Dermis blood vessel endothelial cell (primary cell): ENCODE measurements at regions not wholly inside any gene's neighbourhood (a gene's known extent, or its start where the extent isn't known, plus 50 kb on each side); places are given as distances from the start of the nearest gene placed in this dataset.
"Not testable (repeated sequence)": the region's sequence is repeated elsewhere in the genome, so short reads cannot be mapped to it uniquely, and the experiment has no call there.

Experiments used
- DNase-seq: peaks from one replicate; pipeline ENCODE4 v3.0.0; 2010

DNA sequence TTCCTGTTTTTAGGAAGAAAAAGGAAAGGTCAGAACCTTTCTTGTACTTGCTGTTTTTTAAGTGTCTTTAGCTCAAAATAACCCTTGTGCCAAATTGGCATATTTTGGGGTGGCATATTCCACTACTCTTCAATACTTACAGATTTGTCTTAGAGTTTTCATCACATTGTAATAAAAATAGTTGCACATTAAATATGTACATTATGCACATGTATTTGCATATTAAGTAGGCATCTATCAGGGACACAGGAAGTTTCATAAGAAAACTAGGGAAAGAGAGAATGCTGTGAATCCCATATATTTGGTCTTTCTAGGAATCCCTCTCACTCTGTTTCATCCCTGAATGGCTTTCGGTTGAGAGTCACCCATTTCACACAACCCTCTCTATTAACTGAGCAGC, 139.6 kb downstream of the LARP7 start:
- no peak for DNase-seq

DNA sequence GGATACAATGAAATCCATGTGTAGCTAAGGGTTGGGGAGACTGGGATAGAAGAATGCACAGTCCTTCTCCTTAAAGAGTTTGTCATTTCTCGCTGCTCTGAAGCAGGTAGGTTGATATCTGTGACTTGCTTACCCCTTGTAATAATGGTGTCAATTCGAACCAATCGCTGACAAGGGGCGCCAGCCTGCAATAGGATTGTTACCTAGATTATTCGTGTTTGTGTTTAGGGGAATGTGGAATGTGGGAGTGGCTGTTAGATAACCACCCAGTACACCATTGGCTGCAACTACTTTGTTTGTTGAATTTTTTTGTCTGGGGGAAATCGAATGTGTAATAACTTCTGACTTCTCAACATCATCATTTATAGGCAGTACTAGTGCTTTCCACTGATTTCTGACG, 141.6 kb downstream of the LARP7 start:
- no peak for DNase-seq

DNA sequence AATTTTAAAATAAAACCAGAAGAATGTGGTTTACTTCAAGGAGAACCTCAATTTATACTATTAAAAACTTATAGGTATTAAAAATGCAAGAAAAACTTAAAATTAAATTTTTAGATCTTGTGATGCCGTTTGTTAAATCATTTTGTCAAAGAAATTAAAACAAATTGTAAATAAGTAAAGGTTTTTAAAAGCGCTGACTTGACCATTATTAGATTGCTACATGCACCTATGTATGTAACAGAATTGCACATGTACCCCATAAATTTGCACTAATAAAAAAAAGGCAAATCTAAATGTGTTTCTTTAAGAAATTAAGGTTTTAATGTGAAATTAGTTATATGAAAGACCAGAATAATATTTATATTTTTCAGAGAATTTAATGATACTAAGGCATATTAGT, 156.1 kb downstream of the LARP7 start:
- DNase-seq: no peak

DNA sequence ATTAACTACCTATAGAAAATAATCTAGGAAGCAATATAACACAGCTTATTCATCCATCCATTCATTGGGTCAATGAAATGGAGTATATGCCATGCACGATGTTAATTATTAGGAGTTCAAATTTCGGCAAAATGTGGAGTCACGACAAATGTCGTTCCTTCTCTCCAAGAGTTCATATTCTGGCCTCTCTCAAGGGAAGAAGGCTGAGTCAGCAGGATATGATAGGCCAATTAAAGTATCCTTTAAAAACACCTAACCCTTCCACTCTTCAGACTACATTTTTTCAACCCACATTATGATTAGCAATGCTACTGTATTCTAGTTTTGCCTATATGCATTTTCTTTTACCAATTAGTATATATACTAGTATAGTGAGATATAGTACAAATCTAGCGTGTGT, 163.1 kb downstream of the LARP7 start:
- DNase-seq: no peak

DNA sequence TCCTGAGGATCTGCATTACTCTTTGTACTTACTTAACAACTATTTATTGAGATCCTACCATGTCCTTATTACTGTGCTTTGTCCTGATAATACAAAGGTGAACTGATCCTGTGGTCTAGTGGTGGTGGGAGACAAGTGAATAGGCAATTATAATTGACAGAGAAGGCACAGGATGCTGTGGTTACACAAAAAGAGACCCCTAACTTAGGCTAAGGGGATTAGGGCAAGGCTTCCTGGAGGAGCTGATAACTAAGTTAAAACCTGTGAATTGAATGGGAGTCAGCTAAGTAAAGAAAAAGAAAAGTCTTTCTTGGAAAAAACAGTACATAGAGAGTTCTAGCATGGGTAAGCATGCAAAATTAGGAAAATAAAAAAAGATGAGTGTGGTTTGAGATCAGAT, 164.4 kb downstream of the LARP7 start:
- no peak for DNase-seq

DNA sequence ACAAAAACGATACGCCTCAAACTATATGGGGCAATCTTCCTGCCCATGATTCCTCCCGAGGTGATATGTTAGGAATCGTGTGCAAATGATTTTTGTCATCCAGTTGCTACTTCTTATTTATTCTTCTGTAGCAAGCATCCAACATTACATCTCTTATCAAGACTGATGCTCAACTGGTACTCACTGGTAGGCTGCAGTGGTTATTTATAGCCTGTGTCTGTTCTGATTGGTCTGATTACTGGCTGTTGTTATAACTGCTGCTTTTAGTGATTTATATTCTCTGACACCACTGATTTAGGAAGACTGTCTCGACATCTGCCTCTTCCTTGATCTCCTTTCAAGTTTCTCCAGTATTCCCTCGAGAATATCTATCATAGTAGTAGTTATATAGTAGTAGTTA, 165.8 kb downstream of the LARP7 start:
- DNase-seq: no peak

DNA sequence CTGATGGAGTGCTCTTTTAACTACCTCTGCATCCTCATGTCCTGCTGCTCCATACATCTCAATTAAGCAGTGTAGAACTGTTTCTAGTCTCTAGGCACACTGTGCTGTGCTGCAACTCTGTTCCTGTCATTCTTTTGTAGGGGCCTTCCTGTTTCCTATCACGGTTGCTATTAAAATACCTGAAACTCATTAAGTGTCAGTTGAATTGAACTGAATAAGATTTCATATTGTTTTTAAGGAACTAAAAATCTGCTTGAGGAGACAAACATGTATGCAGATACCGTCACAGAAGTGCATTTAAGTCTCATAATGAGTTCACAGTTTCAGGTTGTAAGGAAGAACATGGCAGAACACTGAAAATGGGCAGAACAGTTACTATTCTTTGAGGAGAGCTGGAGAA, 170.1 kb downstream of the LARP7 start:
- no peak for DNase-seq

DNA sequence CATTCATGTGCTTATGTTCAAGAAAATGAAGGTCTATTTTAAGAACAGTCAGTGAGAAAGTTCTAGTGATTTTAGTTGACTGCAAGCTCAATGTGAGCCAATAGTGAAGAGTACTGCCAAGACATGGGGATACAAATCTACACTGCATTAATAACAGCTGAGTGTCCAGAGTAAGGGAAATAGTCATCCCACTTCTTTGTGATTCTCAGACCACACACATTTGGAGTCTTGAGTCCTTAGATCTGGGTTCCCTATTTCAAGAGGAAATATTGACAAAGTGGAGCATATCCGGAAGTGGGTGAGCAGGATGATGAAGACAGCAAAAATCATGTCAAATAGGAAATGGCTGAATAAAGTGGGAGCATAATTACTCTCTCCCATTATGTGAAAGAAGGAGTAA, 171.1 kb downstream of the LARP7 start:
- DNase-seq: no peak

DNA sequence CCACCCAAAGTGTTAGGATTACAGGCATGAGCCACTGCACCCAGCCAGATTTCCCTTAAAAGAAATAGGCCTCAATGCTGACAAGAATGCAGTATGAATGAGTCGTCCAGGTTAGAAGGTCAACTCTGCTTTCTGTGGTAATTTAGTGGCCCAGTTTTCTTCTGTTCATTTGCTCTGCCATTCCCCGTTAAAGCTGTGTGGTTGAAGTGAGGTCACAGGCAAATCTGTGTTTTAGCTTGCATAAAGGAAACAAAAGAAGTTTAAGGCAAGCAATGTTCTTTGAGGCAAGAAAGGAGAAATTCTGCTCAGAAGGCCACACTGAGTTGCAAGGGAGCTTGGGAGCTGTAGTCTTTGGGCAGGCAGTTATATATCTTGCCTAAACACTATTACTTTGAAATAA, 176.8 kb downstream of the LARP7 start:
- no peak for DNase-seq

DNA sequence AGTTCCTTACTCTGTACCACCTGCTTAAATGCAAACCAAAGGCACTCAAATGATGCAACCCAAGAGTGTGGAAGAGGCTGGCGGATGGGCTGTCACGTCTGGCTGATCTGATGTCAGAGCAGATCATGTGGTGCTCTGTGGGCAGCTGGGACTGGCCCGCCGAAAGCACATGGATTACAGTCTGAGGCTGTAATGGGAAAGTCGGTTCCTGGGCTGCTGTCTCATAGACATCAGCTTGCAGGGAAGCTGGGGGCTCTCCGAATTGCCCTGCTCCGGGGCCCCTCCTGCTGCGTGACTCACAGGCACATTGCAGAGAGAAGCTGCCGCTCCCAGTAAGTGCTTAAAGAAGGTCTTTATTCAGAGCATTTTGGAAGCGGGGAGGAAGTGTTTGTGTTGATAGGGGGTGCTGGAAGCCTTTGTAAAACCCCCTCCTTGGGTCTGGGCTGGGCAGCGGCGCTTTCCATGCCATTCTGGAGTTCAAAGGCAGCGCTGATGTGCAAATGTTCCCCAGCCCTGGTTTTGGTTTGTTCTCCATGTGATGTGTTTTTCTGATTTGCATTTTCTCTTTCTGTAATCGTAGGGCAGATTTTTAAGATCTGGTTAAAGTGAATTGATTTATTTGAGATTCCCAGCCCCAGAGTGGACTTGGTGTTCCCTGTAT, 181.1 kb downstream of the LARP7 start:
- DNase-seq: peak; percentile 22

DNA sequence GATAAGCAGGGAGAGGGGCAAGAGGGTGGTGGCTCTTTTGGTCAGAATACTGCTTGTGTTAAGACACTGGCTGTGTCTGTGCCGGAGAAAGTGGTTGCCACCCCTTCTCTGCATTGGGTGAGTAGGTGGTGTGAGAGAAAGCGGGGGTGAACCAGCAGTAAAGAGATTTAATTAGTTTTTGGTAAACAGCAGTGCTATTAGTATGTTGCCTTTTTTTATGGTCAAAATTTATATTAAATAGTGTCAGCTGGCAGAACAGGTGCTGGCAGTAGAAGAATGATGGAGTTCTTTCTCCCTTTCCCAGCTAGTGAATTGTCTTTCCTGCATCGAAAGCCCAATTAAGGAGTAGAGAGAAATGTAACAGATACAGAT, 181.6 kb downstream of the LARP7 start:
- DNase-seq: no peak

DNA sequence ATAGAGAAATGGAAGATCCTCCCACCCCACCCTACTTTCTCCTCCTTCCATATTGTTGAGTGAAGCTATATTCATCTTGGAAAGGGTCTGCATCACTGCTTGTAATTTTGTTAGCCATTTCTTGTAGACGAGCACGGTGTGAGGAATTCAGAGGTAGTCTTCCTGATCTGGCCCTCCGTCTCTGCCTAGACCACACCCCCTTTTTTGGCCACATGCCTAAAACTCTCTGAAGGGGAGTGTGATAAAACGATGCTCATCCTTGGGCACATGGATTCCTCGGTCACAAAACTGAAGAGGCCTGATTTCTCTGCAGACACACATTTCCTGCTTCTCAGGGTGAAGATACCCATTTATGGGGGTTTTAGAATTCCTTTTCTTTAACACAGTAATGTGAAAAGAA, 182.8 kb downstream of the LARP7 start:
- DNase-seq: no peak

DNA sequence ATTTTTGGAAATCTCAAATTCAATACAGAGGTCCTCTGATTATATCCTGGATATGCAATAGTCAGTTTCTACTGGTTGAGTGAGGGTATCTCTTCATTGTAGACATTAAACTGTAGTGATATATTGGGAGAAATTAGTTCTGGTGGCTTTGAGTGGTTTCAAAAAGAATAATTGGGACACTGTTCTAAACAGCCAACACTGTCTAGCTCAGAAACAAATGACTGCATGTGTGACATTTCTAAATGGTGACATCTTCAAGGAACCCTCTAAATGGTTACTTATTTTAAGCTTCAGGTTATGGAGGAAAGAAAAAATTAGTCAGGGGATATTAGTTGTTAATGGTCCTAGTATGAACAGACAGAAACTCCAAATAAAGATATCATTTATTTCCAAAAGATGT, 186.2 kb downstream of the LARP7 start:
- DNase-seq: no peak

DNA sequence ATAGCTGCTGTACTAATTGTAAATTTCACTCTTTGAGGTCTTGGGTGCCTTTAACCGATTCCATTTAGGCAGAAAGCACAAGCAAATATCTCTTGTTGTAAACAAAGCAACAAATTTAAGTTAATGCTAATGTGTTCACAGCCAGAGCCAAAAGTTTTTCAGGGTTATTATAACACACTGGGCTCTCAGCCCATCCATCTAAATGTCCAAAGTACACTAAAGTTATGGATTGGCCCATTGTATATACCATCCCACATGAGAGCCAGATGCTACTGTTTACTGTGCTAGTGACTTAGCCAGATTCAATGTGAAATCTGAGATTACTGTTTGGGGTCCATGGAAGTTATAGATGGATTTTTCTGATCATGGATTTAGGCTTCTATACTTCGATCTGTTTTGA, 186.7 kb downstream of the LARP7 start:
- no peak for DNase-seq

DNA sequence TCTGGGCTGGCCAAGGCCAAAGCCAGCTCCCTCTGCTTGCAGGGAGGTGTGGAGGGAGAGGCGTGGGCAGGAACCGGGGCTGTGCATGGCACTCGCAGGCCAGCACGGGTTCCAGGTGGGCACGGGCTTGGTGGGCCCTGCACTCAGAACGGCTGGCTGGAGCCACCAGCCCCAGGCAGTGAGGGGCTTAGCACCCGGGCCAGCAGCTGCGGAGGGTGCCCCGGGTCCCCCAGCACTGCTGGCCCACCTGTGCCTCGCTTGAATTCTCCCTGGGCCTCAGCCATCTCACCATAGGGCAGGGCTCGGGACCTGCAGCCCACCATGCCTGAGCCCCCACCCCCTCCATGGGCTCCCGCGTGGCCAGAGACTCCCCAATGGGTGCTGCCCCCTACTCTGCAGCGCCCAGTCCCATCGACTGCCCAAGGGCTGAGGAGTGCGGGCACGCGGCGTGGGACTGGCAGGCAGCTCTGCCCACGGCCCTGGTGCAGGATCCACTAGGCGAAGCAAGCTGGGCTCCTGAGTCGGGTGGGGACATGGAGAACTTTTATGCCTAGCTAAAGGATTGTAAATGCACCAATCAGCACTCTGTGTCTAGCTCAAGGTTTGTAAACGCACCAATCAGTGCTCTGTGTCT, 193.9 kb downstream of the LARP7 start:
- no peak for DNase-seq

DNA sequence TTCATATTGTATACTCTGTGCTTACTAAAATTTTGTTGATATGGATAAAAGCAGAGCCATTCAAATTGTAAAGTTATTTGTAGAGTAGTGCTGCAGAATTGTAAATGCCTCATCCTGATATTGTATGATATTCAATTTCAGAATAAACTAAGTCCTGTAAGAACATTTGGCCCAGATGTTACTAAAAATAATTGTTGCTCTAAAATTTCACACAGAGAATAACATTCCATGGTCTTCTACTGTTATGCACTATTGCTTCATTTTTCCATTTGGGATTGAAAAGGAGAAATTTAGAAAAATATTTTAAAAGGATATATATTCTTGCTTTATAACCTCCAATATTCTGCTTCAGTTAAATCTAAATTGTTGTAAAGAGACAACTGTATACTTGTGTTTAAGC, 195.6 kb downstream of the LARP7 start:
- no peak for DNase-seq

DNA sequence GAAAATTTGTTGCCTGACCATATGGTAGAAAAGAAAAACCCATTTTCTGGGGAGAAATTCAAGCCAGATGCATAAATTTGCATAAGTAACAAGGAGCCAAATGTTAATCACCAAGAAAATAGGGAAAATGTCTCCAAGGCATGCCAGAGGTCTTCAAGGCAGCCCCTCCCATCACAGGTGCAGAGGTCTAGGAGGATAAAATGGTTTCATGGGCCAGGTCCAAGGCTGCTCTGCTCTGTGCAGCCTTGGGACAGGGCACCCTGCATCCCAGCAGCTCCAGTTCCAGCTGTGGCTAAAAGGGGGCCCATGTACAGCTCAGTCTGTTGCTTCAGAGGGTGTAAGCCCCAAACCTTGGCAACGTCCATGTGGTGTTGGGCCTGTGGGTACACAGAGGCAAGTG, 200.0 kb downstream of the LARP7 start:
- DNase-seq: no peak

DNA sequence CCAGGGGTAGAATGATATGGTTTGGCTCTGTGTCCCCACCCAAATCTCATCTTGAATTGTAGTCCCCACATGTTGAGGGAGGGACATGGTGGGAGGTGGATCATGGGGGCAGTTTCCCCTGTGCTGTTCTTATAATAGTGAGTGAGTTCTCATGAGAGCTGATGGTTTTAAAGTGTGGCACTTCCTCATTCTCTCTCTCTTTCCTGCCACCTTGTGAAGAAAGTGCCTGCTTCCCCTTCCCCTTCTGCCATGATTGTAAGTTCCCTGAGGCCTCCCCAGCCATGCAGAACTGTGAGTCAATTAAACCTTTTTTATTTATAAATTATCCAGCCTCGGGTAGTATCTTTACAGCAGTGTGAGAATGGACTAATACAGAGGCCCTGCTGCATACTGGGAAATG, 201.1 kb downstream of the LARP7 start:
- not testable (repeated sequence) for DNase-seq

DNA sequence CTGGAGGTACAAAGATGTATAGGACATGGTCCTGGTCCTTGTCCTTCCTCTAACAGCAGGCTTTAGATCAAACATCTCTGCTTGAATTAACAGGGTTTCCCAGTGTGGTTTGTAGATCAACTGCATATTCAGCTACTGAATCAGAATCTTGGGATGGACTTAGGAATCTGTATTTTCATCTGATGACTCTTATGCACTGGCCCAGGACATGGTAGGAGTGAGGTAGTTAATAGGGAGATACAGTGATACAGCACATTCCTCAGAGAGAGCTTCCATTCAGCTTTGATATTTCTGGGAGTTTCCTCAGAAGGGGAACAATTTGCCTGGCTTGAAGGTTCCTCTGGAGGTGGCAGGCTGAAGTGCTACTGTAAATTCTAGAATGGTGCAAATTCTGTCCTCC, 203.1 kb downstream of the LARP7 start:
- no peak for DNase-seq

DNA sequence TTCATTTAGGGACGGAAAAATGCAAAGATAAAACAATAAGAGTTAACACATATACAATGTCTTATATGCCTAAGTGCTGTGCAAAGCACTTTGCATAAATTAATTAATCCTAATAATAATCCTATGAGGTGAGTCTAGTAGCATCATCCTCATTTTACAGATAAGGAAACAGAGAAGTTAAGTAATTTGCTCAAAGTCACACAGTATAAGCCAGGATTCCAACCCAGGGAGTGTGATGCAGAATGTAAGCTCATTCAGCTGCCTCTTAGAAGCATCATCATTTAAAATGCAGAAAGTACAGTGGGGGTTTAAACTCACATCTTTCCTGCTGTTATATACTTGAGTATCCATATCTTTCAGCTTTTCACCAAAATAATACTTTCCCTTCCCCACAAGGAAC, 203.7 kb downstream of the LARP7 start:
- DNase-seq: no peak

DNA sequence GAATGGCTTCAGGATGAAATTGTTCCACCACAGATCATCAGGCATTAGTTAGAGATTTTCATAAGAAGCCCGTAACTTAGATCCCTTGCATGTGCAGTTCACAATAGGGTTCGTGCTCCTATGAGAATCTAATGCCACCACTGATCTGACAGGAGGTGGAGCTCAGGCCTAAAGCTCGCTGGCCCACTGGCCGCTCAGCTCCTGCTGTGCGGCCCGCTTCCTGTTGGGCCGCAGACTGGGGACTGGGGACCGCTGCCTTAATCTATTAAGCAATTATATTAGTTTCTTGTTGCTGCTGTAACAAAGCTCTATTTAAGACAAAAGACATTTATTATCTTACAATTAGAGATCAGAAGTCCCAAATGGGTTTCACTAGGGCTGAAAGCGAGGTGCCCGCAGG, 205.6 kb downstream of the LARP7 start:
- no peak for DNase-seq

DNA sequence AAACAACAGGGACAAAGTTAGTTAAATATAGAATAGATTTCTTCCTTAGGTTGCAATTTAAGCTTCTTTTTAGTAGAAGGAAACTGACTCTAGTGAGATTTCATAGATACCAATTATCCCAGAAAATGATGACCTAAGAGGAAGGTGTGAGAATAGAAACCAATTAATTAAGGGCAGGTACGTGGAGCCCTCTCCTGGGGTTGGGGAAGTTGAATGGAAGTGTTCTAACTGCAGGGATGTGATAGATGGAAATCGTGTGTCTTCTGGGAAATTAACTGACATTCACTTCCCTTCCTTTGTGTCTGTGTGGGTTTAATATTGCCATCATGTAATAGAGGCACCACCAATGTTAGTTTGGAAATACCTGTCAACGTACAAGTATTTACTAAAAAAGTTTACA, 204.1 kb upstream of the ANK2 start:
- no peak for DNase-seq

DNA sequence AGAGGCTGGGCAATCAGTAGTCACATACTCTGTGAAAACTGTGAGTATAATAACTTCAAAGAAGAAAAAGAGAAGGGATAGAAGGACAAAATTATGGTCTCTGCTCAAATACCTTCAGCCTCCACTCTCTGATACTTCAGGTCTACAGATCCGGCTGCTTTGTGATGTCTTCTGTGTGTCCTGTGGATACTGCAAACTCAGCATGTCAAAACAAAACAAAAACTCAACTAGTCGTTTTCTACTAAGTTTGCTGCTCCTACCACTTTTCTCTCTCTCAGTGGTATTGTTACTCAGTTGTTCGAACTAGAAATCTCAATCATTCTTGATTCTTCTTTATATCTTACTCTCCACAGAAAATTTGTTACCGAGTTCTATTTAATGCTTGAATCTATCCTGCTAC, 202.4 kb upstream of the ANK2 start:
- DNase-seq: no peak

DNA sequence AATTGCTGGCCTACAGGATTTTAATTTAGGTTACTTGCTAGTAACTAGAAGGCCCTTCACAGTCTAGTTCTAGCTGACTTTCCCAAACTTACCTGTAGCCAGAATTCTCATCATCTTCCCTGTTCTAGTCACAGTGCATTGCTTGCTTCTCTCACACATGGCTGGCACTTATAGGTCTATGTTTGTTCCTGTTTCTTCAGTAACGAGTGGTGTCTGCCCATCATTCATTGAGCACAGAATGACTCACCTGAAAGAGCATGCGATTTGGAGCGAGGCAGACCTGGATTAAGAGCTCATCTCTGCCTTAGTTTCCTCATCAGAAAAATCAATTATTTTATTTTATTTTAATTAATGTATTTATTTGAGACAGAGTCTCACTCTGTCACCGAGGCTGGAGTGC, 201.7 kb upstream of the ANK2 start:
- no peak for DNase-seq

DNA sequence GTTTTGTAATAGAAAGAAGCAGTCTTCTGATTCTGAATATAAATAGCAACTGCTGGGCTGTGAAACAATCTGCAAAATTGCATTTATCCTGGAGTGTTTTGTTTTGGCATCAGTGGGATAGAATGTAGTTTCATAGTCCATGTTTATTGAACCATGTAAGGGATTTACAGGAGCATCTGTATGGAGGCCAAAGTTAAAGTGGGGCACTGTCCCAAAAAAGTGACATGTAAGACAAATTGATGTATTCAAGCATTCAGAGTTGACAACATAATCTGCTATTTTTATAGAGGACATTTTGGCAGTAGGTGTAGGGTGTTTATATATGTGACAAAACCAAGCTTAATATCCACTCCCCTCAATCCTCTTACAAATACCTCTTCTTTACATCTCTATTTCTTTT, 200.5 kb upstream of the ANK2 start:
- DNase-seq: no peak
